HG03558 (cell line): ENCODE measurements at regions not wholly inside any gene's neighbourhood (a gene's known extent, or its start where the extent isn't known, plus 50 kb on each side); places are given as distances from the start of the nearest gene placed in this dataset.

Source experiments
- ATAC-seq: cut with Tn5 transposase; IDR thresholded peaks from one replicate; pipeline ENCODE4 v1.9.1; 2021; ENCODE audit warnings: moderate number of reproducible peaks; ENCODE audit not compliant: unreplicated experiment; ENCODE audit errors: extremely low read depth

DNA sequence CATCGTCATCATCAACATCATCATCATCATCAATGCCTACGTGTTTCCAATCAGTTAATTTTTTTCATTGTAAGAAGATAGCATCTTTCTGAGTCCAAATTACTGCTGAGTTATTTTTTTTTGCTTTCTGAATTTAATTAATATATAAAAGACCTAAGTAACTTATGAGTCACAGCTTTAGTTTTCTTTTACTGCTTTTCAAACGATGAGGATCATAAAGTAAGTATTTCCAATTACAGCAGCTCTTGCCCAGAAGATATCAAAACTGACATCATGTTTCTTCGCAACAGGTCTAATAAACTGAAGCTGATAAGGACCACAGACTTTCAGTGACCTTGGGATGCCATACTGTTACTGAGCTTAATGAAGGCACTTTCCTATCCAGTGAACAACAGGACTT, 442.2 kb downstream of the DSEL start:
- ATAC-seq: no peak

DNA sequence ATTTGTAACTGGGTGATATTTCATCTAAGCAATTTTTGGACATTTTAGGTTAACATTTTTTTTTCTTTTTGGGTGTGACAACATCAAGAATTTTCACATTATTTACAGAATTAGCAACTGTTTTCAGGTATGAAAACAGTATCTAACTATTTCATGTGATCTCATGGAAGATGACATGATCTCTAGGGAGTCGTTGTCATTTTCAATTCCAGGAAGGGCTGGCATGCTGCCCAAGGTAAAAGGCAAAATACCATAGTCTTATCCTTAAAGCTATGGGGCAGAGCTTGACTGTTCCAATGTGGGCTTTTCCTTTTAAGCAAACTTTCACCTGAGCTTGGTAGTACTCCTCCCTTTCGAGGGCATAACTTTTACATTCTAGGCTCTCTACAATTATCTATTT, 443.7 kb downstream of the DSEL start:
- no peak for ATAC-seq

DNA sequence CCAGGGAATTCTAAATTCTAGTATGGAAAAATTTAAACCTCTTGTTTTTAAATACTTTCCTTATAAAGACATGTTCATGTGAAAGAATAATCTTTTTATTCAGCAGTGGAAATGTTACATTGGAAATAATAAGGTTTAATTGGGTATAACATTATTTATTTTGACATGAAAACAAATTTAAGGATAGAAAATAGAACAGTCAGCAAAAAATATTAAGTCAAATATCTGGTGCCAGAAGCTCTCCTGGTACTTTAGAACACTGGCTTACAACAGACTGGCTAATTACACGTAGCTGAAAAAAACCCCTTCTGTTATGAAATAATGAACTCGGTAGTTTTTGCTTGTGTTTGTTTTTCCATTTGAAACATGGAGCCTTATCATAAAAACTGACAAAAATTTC, 447.9 kb downstream of the DSEL start:
- ATAC-seq: no peak

DNA sequence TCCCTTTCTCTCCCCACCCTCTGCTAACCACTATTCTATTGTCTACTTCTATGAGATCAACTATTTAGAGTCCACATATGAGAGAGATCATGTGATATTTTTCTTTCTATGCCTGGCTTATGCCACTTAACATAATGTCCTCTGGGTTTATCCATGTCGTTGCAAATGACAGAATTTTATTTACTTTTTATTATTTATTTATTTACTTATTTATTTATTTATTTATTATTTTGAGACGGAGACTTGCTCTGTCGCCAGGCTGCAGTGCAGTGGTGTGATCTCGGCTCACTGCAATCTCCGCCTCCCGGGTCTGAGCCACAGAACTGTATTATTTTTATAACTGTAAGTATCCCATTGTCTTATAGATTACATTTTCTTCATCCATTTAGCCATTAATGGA, 443.4 kb upstream of the CDH19 start:
- no peak for ATAC-seq

DNA sequence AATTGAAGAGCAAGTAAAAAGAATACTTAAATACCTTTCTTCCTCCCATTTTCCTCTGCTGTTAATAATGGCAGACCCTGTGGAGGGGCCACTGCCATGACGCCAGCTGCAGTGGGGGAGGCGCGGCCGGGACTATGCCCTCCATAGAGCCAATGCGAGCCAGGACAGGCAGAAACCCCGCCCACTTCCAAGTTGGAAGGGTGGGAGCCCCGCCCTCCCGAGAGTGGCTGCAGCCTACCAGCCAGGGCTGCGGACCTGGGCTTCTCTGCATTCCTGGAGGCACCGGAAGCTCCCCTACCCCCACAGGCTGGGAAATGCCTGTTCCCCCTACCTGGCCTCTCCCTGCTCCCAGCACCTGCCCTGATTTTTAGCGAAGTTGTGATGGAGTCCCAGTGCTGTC, 439.4 kb upstream of the CDH19 start:
- no peak for ATAC-seq

DNA sequence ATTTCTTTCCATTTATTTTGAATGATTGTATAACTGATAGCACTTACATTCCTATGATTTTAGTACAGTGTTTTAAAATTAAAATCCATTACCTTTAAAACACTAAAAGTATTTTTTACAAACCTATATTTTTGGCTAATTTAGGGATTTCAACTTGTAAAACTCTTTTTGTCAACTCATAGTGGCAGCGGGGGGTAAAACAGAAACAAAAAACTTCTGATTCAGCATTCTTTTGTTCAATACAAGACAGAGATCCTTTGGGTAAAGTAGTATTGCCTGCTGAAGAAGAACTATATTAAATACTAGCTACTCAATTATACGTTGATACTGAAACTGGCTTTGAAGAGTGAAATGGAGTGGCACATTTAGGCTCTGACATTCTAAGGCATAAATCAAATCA, 437.4 kb upstream of the CDH19 start:
- ATAC-seq: no peak

DNA sequence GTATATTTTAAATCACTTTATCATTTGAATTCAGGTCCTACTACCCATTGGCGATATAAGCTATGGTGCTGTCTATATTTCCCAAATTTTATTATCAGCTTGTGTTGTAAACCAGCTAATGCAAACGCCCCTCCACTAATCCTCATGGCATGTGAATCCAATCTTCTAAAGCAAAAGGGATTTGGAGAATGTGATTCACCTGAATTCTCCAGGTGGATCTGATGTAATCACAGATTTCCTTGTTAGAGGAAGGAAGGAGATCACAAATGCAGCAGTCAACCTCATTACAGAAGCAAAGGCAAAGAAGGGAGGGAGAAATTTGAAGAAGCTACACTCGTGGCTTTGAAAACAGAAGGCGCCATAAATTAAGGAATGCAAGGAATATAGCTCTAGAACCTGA, 431.1 kb upstream of the CDH19 start:
- no peak for ATAC-seq

DNA sequence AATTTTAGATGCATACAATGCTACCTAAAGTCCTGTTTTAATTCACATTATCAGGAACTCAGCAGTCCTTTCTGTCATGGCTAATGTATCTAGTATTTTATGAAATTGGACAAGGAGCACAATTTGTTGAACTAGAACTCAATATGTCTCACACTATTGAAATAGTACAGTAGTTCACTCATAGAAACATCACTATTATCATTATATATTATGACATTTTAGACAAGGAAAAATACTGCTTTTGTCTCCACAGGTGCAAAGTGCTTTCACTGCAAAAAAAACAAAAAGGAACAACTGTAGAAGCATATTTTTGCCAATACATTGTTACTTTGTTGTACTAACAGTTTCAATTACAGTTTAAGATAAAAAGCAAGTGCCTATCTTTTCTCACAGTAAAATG, 419.2 kb upstream of the CDH19 start:
- ATAC-seq: no peak

DNA sequence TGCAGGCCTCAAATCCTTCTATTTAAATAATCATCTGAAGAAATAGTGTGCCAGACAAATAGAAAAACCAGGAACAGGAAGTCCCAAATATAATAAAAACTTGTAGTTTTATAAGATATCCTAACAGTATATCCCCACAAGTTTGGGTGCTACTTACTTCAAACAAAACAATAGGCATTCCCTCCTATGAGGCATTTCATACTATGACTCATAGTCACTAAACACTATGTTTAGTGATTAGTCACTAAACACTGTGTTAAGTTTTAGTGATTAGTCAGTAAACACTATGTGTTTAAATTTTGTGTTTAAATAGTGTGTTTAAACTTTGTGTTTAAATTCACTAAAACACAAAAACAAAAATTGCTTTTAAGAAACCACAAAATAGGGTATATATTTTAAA, 407.0 kb upstream of the CDH19 start:
- no peak for ATAC-seq

DNA sequence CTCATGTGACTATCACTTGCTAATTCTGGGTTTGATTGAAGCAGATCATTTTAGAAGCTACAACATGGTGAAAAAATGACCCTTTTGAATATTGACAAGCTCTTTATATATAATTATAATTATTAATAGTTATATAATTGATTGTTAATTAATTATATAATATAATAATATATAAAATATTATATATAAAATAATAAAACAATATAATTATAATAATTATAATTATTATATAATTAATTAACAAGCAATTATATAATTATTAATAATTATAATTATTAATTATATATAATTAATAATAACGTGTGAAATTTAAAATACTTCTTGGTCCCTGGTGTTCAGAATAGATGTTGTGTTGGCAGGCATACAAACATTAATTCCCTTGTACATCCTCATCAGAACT, 404.1 kb upstream of the CDH19 start:
- no peak for ATAC-seq

DNA sequence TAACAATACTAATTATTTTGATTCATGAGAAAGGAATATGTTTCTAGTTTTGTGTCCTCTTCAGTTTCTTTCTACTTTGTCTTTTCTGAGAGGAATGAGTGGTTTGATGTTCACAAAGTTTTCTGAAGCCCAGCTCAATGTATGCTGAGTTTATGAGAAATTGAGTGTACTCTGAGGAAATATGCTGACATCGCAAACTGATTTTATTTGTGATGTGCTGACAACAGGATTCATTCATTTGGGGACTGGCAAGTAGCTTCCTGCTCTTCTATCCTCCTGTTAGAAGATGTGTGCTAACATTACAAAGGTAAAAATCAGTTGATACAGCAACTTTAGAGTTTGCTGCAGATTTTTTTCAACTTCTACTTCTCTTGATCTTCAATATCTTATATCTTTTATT, 403.2 kb upstream of the CDH19 start:
- no peak for ATAC-seq

DNA sequence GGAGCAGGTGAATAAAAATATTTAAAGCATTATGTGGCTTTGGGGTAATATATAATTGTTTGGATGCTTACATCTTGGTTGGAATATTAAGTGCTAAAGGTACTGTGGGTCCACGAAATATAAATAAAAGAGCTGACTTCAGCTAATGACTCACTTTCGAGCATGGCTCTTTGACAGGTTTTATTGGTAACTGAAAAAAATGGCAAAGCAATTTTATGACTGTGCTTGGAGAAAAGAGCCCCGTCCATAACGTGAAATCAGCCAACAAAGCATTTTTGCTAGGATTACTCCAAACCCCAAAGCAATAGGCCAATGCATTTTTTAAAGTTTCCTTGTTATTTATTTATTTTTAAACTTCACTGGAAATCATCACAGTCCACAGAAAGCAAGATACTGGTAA, 397.2 kb upstream of the CDH19 start:
- ATAC-seq: no peak

DNA sequence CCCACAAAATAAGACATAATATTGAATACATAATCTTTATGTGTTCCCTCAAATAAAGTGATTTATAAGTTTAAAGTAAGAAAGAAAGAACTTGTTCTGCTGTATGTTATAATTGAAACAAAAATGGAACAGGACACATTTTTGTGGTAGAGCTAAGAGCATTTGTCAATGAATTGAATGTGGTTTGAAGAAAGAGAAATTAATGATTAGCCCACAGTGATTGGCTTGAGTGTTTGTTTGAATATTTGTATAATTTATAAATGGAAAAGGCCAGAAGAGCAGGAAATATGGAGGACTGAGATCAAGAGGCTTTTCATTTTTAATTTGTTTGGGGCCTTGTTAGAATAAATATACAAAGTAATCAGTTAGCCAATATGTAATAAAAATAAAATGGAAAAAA, 395.1 kb upstream of the CDH19 start:
- no peak for ATAC-seq

DNA sequence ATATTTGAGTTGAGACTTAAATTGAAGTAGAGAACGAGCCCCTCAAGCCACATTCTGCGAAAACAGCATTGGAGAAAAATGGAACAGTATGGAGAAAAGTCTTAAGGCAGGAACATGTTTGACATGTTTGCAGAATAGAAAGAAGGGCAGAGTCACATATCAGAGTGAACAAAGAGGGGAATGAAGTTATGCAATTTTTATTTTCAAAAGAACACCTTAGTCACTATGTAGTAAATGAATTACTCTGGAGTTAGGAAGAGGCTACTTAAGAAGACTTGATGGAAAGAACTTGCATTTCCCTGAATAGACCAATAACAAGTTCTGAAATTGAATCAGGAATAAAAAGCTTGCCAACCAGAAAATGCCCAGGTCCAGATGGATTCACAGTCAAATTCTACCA, 391.4 kb upstream of the CDH19 start:
- no peak for ATAC-seq

DNA sequence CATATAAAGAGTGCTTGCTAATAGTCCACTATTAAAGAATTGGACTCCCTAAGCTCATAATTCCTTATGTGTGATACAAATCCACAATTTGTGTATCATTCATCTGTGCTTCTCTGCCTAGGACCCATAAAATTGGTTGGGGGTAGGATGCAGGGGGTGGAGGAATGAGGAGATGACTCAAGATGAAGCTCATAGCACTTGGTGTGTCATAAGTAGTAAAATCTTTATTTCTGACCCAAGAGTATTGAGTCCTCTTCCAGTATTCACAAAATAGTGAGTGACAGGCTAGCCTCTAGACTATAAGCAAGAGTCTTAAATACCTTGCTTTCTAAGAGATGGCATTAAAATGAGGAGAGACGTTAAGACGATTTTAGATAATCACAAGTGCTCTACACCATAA, 390.9 kb upstream of the CDH19 start:
- ATAC-seq: no peak

DNA sequence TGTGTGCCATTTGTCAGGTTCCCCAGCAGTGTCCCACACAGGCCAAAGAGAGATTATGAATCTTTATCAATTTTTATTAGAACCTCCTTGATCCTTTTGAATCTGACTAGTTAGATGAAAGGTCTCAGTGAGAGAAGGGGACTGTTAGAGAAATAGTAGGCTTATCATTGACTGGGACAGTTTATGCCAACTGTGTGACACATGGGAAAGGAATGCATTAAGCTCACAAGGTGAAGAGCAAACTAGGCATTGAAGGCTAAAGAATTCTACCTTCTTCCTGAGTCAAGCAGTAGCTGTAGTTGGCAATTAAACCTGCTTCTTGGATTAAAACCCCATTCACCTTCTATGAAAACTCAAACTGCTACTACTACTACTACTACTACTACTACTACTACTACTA, 389.6 kb upstream of the CDH19 start:
- no peak for ATAC-seq

DNA sequence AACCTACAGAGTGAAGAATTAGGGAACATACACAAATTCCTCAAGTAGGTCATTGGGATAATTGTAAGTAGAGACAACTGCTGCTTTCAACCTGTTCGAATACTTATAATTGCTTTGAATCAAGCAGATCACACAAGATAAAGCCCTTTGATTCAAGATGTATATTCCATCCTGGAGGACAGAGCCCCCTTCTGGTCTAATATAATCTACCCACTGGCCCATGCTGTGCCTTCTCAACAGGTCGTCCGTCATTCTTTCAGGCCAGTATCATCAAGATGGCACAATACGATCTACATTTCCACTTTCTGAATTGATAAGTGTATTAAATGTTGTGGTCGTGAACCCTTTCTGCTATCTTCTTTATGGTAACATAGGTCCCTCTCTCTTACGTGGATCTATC, 387.0 kb upstream of the CDH19 start:
- ATAC-seq: no peak

DNA sequence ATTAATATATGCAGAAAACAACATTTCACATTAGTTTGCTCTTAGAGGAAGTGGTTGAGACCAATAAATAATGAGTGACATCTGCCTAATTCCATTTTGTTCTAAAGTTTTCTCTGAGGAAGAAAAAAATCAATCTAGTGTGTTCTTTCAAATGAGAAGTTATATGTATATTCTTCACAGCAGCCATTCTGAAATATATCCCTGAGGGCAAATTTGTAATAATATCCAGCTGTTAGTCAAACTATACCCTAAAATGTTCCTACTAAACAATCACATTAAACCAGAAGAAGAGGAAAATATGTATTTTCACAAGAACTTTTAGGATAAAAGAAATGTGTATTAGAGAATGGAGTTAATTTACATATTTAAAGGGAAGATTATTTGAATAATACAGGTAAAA, 375.1 kb upstream of the CDH19 start:
- no peak for ATAC-seq

DNA sequence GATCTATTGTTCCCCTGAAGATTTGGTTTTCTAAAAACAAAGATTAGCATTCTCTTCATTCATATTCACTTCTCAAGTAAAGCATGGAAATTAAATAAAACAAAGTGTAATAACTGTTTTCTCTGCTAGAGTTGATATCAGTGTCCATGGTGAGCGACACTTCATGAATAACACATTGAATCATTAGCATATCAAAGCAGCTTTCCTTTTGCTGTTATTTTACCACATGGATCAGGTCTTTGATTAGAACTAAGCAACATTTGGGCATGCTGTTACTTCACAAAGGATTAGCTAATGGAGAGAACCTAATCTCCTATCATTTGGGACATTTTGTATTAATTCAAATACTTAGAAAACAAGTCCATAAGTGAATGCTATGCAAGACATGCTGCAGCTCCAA, 368.8 kb upstream of the CDH19 start:
- no peak for ATAC-seq

DNA sequence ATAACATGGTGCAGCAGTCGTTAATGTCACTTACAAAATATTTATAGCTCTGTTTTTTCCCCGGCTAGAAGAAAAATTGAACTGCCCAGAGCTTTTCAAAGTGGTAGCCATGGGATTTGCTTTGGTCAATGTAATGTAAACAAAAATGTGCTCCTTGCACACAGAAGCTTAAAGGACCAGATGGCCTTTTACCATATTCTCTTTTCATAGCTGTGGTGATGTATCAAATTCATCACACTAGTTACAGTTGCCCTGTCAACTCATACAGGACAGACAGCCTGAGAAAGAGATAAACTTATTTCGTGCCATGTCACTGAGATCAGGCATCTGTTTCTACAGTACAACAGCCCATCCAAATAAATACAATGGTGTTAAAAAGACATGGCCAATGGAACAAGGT, 368.1 kb upstream of the CDH19 start:
- no peak for ATAC-seq

DNA sequence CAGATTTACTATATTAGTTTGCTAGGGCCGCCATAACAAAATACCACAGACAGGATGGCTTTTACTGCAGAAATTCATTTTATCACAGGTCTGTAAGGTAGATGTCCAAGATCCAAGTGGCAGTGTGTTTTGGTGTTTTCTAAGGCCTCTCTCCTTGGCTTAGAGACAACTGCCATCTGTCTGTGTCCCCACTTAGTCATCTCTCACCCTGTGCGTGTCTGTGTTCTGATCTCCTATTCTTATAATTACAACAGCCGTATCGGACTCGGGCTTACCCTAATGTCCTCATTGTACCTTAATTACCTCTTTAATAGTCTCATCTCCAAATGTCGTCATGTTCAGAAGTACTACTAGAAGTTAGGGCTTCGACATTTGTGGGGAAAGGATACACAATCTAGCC, 362.3 kb upstream of the CDH19 start:
- ATAC-seq: no peak

DNA sequence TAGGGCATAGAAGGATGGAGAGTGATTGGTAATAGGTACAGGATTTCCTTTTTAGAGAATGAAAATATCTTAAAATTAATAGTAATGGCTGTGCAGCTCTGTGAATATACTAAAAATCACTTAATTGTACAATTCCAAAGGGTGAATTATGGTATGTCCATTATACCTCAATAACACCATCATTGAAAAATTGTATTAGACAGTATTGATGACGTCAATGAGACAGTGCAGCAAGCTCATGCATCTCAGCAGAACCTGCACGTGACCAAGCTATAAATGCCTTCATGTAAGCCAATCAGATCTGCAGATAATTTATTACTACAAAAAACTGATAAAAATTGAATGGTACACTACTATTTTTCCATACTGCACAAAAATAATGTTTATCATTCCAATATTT, 354.4 kb upstream of the CDH19 start:
- no peak for ATAC-seq

DNA sequence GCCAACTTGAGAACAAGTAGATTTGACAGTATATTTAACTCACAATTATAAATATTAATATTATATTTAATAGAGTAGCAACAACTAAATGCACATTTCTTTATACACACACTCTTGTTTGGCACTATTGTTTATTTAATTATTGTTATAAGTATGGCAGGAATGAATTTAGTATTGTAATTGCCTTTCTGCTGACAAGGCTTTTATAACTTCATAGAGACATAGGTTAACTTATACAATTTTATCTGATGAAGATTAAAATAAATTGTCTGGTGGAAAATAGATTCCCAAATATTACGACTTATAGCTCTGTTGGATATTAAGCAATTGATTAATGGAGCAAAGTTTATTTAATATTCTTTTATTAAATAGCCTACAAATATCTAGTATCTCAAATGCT, 347.9 kb upstream of the CDH19 start:
- ATAC-seq: no peak

DNA sequence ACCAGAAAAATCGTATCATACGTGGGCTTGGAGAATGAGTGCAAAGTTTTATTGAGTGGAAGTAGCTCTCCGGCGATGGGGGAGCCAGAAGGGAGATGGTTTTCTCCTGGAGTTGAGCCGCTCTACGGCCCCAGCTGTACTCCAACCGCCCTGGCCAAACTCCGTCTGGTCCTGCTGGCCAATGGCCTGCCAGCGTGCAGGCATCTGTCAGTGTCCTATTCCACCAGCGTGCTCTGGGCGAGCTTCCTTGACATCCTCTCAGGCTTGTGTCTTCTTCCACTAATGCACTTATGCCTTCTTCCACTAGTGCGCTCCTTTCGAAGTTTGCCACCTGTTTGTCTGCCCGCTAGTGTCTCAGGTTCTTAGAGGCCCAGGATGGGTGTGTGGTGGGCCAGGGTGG, 345.5 kb upstream of the CDH19 start:
- ATAC-seq: no peak
